ENCODE measurements at regions not wholly inside any gene's neighbourhood (a gene's known extent, or its start where the extent isn't known, plus 50 kb on each side); places are given as distances from the start of the nearest gene placed in this dataset.

GRCh38 chr7:26438078-26438477, 146.4 kb downstream of the SNX10 start:
- Histone ChIP-seq H3K4me3 (replicated peaks; ENCODE audit: insufficient read depth, low read length) (no peak overlapping the region), H3K27me3 (ENCODE audit: insufficient read depth, poor library complexity, severe bottlenecking) (no peaks in the 10 kb centered on the region), H3K27ac (replicated peaks) (no peak overlapping the region)
- no peak for TF ChIP-seq SPI1 (IDR thresholded peaks at IDR 0.05; ENCODE audit: borderline replicate concordance, low read depth)
- TF ChIP-seq POLR2AphosphoS5 (IDR thresholded peaks at IDR 0.05; ENCODE audit: low read depth): no peak
- no peak for TF ChIP-seq REST (IDR thresholded peaks at IDR 0.05; ENCODE audit: insufficient replicate concordance, low read depth)
- no peak for TF ChIP-seq GABPA (IDR thresholded peaks at IDR 0.05; ENCODE audit: low read depth)
- no peak for TF ChIP-seq CTCF (IDR thresholded peaks at IDR 0.05; ENCODE audit: insufficient read depth, low read length)
- DNase-seq (ENCODE audit: low read depth in 1 of 2, low spot score in 1 of 2): no peak

GRCh38 chr7:26439521-26440232, 148.0 kb downstream of the SNX10 start:
- Histone ChIP-seq H3K4me3 (replicated peaks; ENCODE audit: insufficient read depth, low read length) (no peak overlapping the region), H3K27me3 (ENCODE audit: insufficient read depth, poor library complexity, severe bottlenecking) (no peaks in the 10 kb centered on the region), H3K27ac (replicated peaks) (no peak overlapping the region)
- no peak for DNase-seq (ENCODE audit: low read depth in 1 of 2, low spot score in 1 of 2)
- TF ChIP-seq SPI1 (IDR thresholded peaks at IDR 0.05; ENCODE audit: borderline replicate concordance, low read depth): no peak
- TF ChIP-seq REST (IDR thresholded peaks at IDR 0.05; ENCODE audit: insufficient replicate concordance, low read depth): no peak
- TF ChIP-seq GABPA (IDR thresholded peaks at IDR 0.05; ENCODE audit: low read depth): no peak
- TF ChIP-seq POLR2AphosphoS5 (IDR thresholded peaks at IDR 0.05; ENCODE audit: low read depth): no peak
- no peak for TF ChIP-seq CTCF (IDR thresholded peaks at IDR 0.05; ENCODE audit: insufficient read depth, low read length)

GRCh38 chr7:26440233-26441001, 148.8 kb downstream of the SNX10 start:
- TF ChIP-seq SPI1 (IDR thresholded peaks at IDR 0.05; ENCODE audit: borderline replicate concordance, low read depth) (no peak), CTCF (IDR thresholded peaks at IDR 0.05; ENCODE audit: insufficient read depth, low read length) (no peak), POLR2AphosphoS5 (IDR thresholded peaks at IDR 0.05; ENCODE audit: low read depth) (no peak)
- Histone ChIP-seq H3K27me3 (ENCODE audit: insufficient read depth, poor library complexity, severe bottlenecking) (no peaks in the 10 kb centered on the region), H3K27ac (replicated peaks) (no peak overlapping the region), H3K4me3 (replicated peaks; ENCODE audit: insufficient read depth, low read length) (no peak overlapping the region)
- DNase-seq (ENCODE audit: low read depth in 1 of 2, low spot score in 1 of 2): no peak

Measured in HL-60 (cell line).